H1 (cell line): ENCODE measurements at regions not wholly inside any gene's neighbourhood (a gene's known extent, or its start where the extent isn't known, plus 50 kb on each side); places are given as distances from the start of the nearest gene placed in this dataset.

Source experiments
- CTCF ChIA-PET: fragments of 300-600 bp; sonication (Branson Sonifier 250); formaldehyde crosslinking; loops from one replicate; lab custom pipeline; 2021; ENCODE audit not compliant: partially characterized antibody; lab: Charles Lee
- POLR2A ChIA-PET: fragments of 300-600 bp; sonication (Branson Sonifier 250); formaldehyde crosslinking; loops from one replicate; lab custom pipeline; 2021; ENCODE audit warnings: inconsistent platforms; ENCODE audit not compliant: partially characterized antibody; lab: Charles Lee
- DNase-seq, 2 experiments: peaks; one replicate each; pipeline versions ENCODE4 v3.0.0 to v3.0.0-alpha.2; 2010 to 2022; ENCODE audit warnings: low spot score in 2 of 2, low read depth in 1 of 2, mixed read lengths in 1 of 2
- FAIRE-seq: peaks from 2 replicates; lab custom pipeline; 2011; peaks lifted over from hg19 to GRCh38; lab: Jason Lieb, UNC
- H2AFZ ChIP-seq: 2 replicates; pipeline ENCODE4 v1.8.1; 2012; ENCODE audit warnings: low read length, inconsistent platforms
- H2AK5ac ChIP-seq: 2 replicates; pipeline ENCODE4 v1.6.1; 2013; ENCODE audit warnings: low read depth, low read length
- H2BK120ac ChIP-seq: replicated peaks from 2 replicates; pipeline ENCODE3; 2013; ENCODE audit warnings: low read depth, low read length, inconsistent platforms
- H2BK12ac ChIP-seq: 2 replicates; pipeline ENCODE4 v1.6.1; 2013; ENCODE audit warnings: low read depth, low read length
- H2BK15ac ChIP-seq: 2 replicates; pipeline ENCODE4 v1.6.1; 2013; ENCODE audit warnings: low read length
- H2BK20ac ChIP-seq: 2 replicates; pipeline ENCODE4 v1.6.1; 2013; ENCODE audit warnings: low read length
- H2BK5ac ChIP-seq: 2 replicates; pipeline ENCODE4 v1.6.1; 2013; ENCODE audit warnings: low read depth, low read length
- H3K14ac ChIP-seq: 2 replicates; pipeline ENCODE4 v1.6.1; 2013; ENCODE audit warnings: inconsistent platforms; ENCODE audit not compliant: insufficient read length
- H3K18ac ChIP-seq: 2 replicates; pipeline ENCODE4 v1.6.1; 2013; ENCODE audit warnings: low read length; ENCODE audit errors: extremely low read depth
- H3K23ac ChIP-seq: 2 replicates; pipeline ENCODE4 v1.6.1; 2013; ENCODE audit warnings: inconsistent platforms; ENCODE audit not compliant: insufficient read length
- H3K23me2 ChIP-seq: 2 replicates; pipeline ENCODE4 v1.6.1; 2013; ENCODE audit warnings: low read depth, low read length
- H3K27ac ChIP-seq: 2 replicates; pipeline ENCODE4 v1.6.1; 2011; ENCODE audit warnings: low read depth, low read length, inconsistent platforms
- H3K27me3 ChIP-seq, 4 experiments: replicated peaks in 1 of 4; 1 replicate in 1 of 4; 2 replicates in 3 of 4; pipeline versions ENCODE4 v1.6.1 to v1.8.1; 2011 to 2013; ENCODE audit warnings: low read length in 3 of 4, mild to moderate bottlenecking in 3 of 4, inconsistent platforms in 2 of 4, mixed read lengths in 2 of 4, moderate library complexity in 1 of 4; ENCODE audit not compliant: control insufficient read depth in 3 of 4, insufficient read depth in 3 of 4; ENCODE audit errors: extremely low read depth in 1 of 4
- H3K36me3 ChIP-seq, 4 experiments: 2 replicates each; pipeline versions ENCODE4 v1.6.1 to v1.8.1; 2011 to 2013; ENCODE audit warnings: mild to moderate bottlenecking in 4 of 4, low read length in 3 of 4, moderate library complexity in 2 of 4, control low read depth in 1 of 4, inconsistent platforms in 1 of 4; ENCODE audit not compliant: insufficient read depth in 4 of 4, control insufficient read depth in 2 of 4
- H3K4ac ChIP-seq: replicated peaks from 2 replicates; pipeline ENCODE3; 2013; ENCODE audit warnings: low read length, low read depth, mixed read lengths, inconsistent platforms; ENCODE audit not compliant: insufficient read length
- H3K4me1 ChIP-seq, 4 experiments: replicated peaks in 1 of 4; 1 replicate in 1 of 4; 2 replicates in 3 of 4; pipeline versions ENCODE4 v1.6.1 to v1.8.1; 2011 to 2013; ENCODE audit warnings: low read length in 3 of 4, inconsistent platforms in 2 of 4, mixed read lengths in 1 of 4; ENCODE audit not compliant: insufficient read depth in 4 of 4, control insufficient read depth in 3 of 4
- H3K4me2 ChIP-seq, 2 experiments: 2 replicates each; pipeline versions ENCODE4 v1.6.1 to v1.8.1; 2011 to 2013; ENCODE audit warnings: low read depth in 2 of 2, low read length in 2 of 2, control low read depth in 1 of 2, inconsistent platforms in 1 of 2, mild to moderate bottlenecking in 1 of 2; ENCODE audit not compliant: insufficient read depth in 1 of 2
- H3K4me3 ChIP-seq, 4 experiments: fragments of 200-600, 300-600 bp in 1 of 4; sonication (generic), shearing (Covaris generic), sonication (Bioruptor Twin) in 1 of 4; 2 replicates each; pipeline versions ENCODE4 v1.5.1 to v1.8.1; 2011 to 2016; ENCODE audit warnings: low read length in 4 of 4, low read depth in 3 of 4, control low read depth in 2 of 4, inconsistent platforms in 2 of 4, mild to moderate bottlenecking in 2 of 4, mixed read lengths in 1 of 4, moderate library complexity in 1 of 4; ENCODE audit not compliant: insufficient read depth in 2 of 4; ENCODE audit errors: extremely low read depth in 1 of 4
- H3K56ac ChIP-seq: replicated peaks from 2 replicates; pipeline ENCODE3; 2013; ENCODE audit warnings: low read depth, mild to moderate bottlenecking, mixed read lengths, low read length, inconsistent platforms; ENCODE audit not compliant: insufficient read length
- H3K79me1 ChIP-seq: 2 replicates; pipeline ENCODE4 v1.6.1; 2013; ENCODE audit warnings: low read depth, low read length, control low read depth
- H3K79me2 ChIP-seq, 2 experiments: 2 replicates each; pipeline versions ENCODE4 v1.6.1 to v1.8.1; 2012 to 2013; ENCODE audit warnings: low read length in 2 of 2, mild to moderate bottlenecking in 2 of 2, inconsistent platforms in 1 of 2; ENCODE audit not compliant: insufficient read depth in 2 of 2, control insufficient read depth in 1 of 2
- H3K9ac ChIP-seq, 4 experiments: replicated peaks in 1 of 4; 1 replicate in 1 of 4; 2 replicates in 3 of 4; pipeline versions ENCODE4 v1.6.1 to v1.8.1; 2011 to 2013; ENCODE audit warnings: low read depth in 3 of 4, low read length in 3 of 4, control low read depth in 2 of 4, mild to moderate bottlenecking in 2 of 4, moderate library complexity in 2 of 4, inconsistent platforms in 1 of 4; ENCODE audit errors: extremely low read depth in 1 of 4
- H3K9me3 ChIP-seq, 2 experiments: 2 replicates each; pipeline versions ENCODE4 v1.6.1 to v1.8.1; 2012 to 2013; ENCODE audit warnings: mild to moderate bottlenecking in 2 of 2, moderate library complexity in 2 of 2, control low read depth in 1 of 2, inconsistent platforms in 1 of 2, low read depth in 1 of 2, low read length in 1 of 2, mixed read lengths in 1 of 2; ENCODE audit not compliant: insufficient read depth in 2 of 2
- H4K20me1 ChIP-seq, 2 experiments: replicated peaks in 1 of 2; 2 replicates each; pipeline versions ENCODE3 to v1.8.1; 2011 to 2013; ENCODE audit warnings: inconsistent platforms in 2 of 2, low read length in 2 of 2, mild to moderate bottlenecking in 1 of 2; ENCODE audit not compliant: insufficient read depth in 2 of 2, control insufficient read depth in 1 of 2
- H4K5ac ChIP-seq: 2 replicates; pipeline ENCODE4 v1.6.1; 2013; ENCODE audit warnings: low read length, low read depth, mixed read lengths, inconsistent platforms; ENCODE audit not compliant: insufficient read length
- H4K8ac ChIP-seq: 2 replicates; pipeline ENCODE4 v1.8.0; 2013; ENCODE audit warnings: mild to moderate bottlenecking, moderate library complexity, low read length, inconsistent platforms; ENCODE audit not compliant: insufficient read depth; ENCODE audit errors: extremely low read depth
- H4K91ac ChIP-seq: replicated peaks from 2 replicates; pipeline ENCODE3; 2013; ENCODE audit warnings: low read length, mixed read lengths, inconsistent platforms; ENCODE audit not compliant: insufficient read length
- CREB1 ChIP-seq: IDR thresholded peaks from 2 replicates; pipeline ENCODE4 v1.6.1; 2012; ENCODE audit warnings: inconsistent platforms
- EGR1 ChIP-seq: IDR thresholded peaks from 2 replicates; pipeline ENCODE4 v1.6.1; 2011; ENCODE audit warnings: low read depth, low read length, borderline replicate concordance
- EZH2 ChIP-seq: fragments of 200-600 bp; sonication (generic); IDR thresholded peaks from 2 replicates; pipeline ENCODE4 v1.7.1; 2012; ENCODE audit warnings: low read depth, mild to moderate bottlenecking, moderate library complexity, low read length, inconsistent platforms; ENCODE audit not compliant: severe bottlenecking
- GABPA ChIP-seq: IDR thresholded peaks from 2 replicates; pipeline ENCODE4 v1.6.1; 2011; ENCODE audit warnings: mild to moderate bottlenecking, low read length, moderate library complexity, borderline replicate concordance; ENCODE audit not compliant: insufficient read depth
- GTF2F1 ChIP-seq: IDR thresholded peaks from 2 replicates; pipeline ENCODE4 v1.6.1; 2012; ENCODE audit warnings: low read depth, low read length, improper control_type of control experiment, borderline replicate concordance
- KDM5A ChIP-seq: fragments of 200-600 bp; IDR thresholded peaks from 2 replicates; pipeline ENCODE4 v1.7.1; 2012; ENCODE audit warnings: mild to moderate bottlenecking, low read length, inconsistent platforms, mixed read lengths
- RNF2 ChIP-seq: fragments of 200-900, 300-1000 bp; sonication (generic); IDR thresholded peaks from 2 replicates; pipeline ENCODE4 v1.7.1; 2016; ENCODE audit warnings: borderline replicate concordance, low read depth, mild to moderate bottlenecking, antibody characterized with exemption, low read length; ENCODE audit not compliant: poor library complexity, severe bottlenecking; ENCODE audit errors: missing control alignments
- RXRA ChIP-seq: IDR thresholded peaks from 2 replicates; pipeline ENCODE4 v1.6.1; 2011; ENCODE audit warnings: low read depth, mild to moderate bottlenecking, low read length, moderate library complexity; ENCODE audit not compliant: insufficient read depth
- SIRT6 ChIP-seq: IDR thresholded peaks from one replicate; pipeline ENCODE4 v1.7.1; 2012; ENCODE audit warnings: low read length, inconsistent platforms
- SIX5 ChIP-seq: IDR thresholded peaks from 2 replicates; pipeline ENCODE4 v1.6.1; 2011; ENCODE audit warnings: mild to moderate bottlenecking, low read depth, low read length
- SUZ12 ChIP-seq: fragments of 200-600 bp; sonication (generic); IDR thresholded peaks from 2 replicates; pipeline ENCODE4 v1.6.1; 2012; ENCODE audit warnings: mild to moderate bottlenecking, inconsistent platforms, low read length, moderate library complexity, mixed read lengths
- TAF1 ChIP-seq: IDR thresholded peaks from 2 replicates; pipeline ENCODE4 v1.6.1; 2011; ENCODE audit warnings: mild to moderate bottlenecking, low read depth, low read length
- TCF12 ChIP-seq: IDR thresholded peaks from 2 replicates; pipeline ENCODE4 v1.6.1; 2011; ENCODE audit warnings: low read depth, mild to moderate bottlenecking, low read length
- WGBS, 2 experiments: shearing (Covaris generic) in 1 of 2; methylation state at CpG; one replicate each; pipeline versions ENCODE4 v1.1.6 to v1.1.7; 2013 to 2015; ENCODE audit warnings: low lambda C conversion rate in 2 of 2, mixed read lengths in 2 of 2, inconsistent platforms in 1 of 2, low coverage in 1 of 2, missing lambda C conversion rate in 1 of 2; ENCODE audit not compliant: insufficient replicate concordance in 2 of 2, insufficient coverage in 1 of 2, insufficient read length in 1 of 2; ENCODE audit errors: extremely low coverage in 1 of 2, missing lambda C conversion rate in 1 of 2; 5-methylcytosine and 5-hydroxymethylcytosine counted together
- TF ChIP-seq, protein P1 (sequence below): IDR thresholded peaks from 2 replicates; pipeline ENCODE4 v1.6.1; 2011; ENCODE audit warnings: low read length, improper control_type of control experiment

DNA sequence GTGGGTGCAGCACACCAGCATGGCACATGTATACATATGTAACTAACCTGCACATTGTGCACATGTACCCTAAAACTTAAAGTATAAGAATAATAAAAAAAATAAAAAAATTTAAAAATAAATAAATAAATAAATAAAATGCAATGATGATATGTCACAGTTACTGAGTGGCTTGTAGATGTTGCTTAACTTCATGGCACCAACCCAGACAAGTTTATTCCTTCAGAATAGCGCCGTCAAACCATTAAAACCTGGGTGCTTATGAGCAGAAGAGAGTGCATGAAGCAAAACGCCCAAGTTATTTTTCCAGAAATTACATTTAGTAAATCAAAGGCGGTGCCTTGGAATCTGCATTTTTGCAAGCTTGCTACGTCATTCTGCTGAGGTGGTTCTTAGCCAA is 417.9 kb downstream of the AEBP2 start:
- no peak overlapping the region for H3K4me2 ChIP-seq
- CTCF ChIA-PET = interaction anchor here (1.5 kb wide), 1 partner anchor 10 kb away, joined by 3 read pairs; no protein-coding TSS in a partner anchor
- TF ChIP-seq TCF12 = no peak
- no peak for TF ChIP-seq GTF2F1
- TF ChIP-seq GABPA = no peak
- no peak for TF ChIP-seq EGR1
- TF ChIP-seq SUZ12 = no peak
- no peak for TF ChIP-seq CREB1
- no peak for TF ChIP-seq SIRT6
- TF ChIP-seq RXRA = no peak
- TF ChIP-seq RNF2 = no peak
- TF ChIP-seq EZH2 = no peak
- no peak for TF ChIP-seq KDM5A
- no peak for TF ChIP-seq SIX5
- TF ChIP-seq TAF1 = no peak
- TF ChIP-seq, protein P1, sequence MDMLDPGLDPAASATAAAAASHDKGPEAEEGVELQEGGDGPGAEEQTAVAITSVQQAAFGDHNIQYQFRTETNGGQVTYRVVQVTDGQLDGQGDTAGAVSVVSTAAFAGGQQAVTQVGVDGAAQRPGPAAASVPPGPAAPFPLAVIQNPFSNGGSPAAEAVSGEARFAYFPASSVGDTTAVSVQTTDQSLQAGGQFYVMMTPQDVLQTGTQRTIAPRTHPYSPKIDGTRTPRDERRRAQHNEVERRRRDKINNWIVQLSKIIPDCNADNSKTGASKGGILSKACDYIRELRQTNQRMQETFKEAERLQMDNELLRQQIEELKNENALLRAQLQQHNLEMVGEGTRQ = no peak

More for the DNA sequence above, 417.9 kb downstream of the AEBP2 start:
- WGBS, 2 experiments = 83% methylated on average over 5 of the region's 5 CpGs; no CpG with 5 or more reads in 1 of the 2 experiments
- no peak overlapping the region for H2BK12ac ChIP-seq
- no peak overlapping the region for H3K23ac ChIP-seq
- no peak overlapping the region for H3K18ac ChIP-seq
- H3K9me3 ChIP-seq = no peaks in the 10 kb centered on the region
- DNase-seq (no peak), FAIRE-seq (no peak)
- H2AK5ac ChIP-seq = no peak overlapping the region
- H2BK120ac ChIP-seq = no peak overlapping the region
- H3K23me2 ChIP-seq = no peaks in the 10 kb centered on the region
- H4K5ac ChIP-seq = no peak overlapping the region
- no peaks in the 10 kb centered on the region; a peak in 1 of 7 replicates for H3K4me1 ChIP-seq
- H3K4me3 ChIP-seq = no peak overlapping the region
- no peaks in the 10 kb centered on the region for H3K79me2 ChIP-seq
- no peak overlapping the region for H3K14ac ChIP-seq
- POLR2A ChIA-PET = no interaction called here
- no peak overlapping the region for H4K8ac ChIP-seq
- H2BK15ac ChIP-seq = no peak overlapping the region
- H3K36me3 ChIP-seq = no peaks in the 10 kb centered on the region
- H3K27me3 ChIP-seq = no peaks in the 10 kb centered on the region
- no peak overlapping the region for H3K9ac ChIP-seq
- H2BK5ac ChIP-seq = no peak overlapping the region
- H2AFZ ChIP-seq = no peak overlapping the region
- H4K20me1 ChIP-seq = no peaks in the 10 kb centered on the region
- H3K4ac ChIP-seq = no peak overlapping the region
- no peaks in the 10 kb centered on the region for H3K79me1 ChIP-seq
- H3K27ac ChIP-seq = no peak overlapping the region
- no peak overlapping the region for H4K91ac ChIP-seq
- H2BK20ac ChIP-seq = no peak overlapping the region
- no peak overlapping the region for H3K56ac ChIP-seq
